ENCODE measurements at regions not wholly inside any gene's neighbourhood (a gene's known extent, or its start where the extent isn't known, plus 50 kb on each side); places are given as distances from the start of the nearest gene placed in this dataset.

GRCh38 chr12:115758877-115759620, 518.4 kb downstream of the MED13L start:
- DNase-seq: no peak

DNA sequence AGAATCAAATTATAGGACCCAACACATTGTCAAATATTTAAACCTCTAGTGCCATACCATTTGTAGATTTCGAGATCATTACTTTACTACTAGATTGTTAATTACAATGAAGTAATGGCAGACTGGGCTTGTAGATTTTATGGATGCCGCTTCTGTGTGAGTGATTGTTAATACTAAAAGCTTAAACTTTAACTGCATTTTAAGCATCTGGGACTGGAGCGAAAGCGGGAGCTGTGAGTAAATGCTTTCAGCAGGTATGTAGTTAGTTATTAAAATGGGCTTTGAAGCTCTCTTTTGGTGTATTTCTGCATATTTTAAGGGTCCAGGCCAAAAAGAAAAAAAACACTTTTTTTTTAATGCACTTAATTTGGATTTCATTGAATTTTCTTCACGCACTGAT, 519.3 kb downstream of the MED13L start:
- DNase-seq: no peak

GRCh38 chr12:115756804-115757203, 520.7 kb downstream of the MED13L start:
- no peak for DNase-seq

DNA sequence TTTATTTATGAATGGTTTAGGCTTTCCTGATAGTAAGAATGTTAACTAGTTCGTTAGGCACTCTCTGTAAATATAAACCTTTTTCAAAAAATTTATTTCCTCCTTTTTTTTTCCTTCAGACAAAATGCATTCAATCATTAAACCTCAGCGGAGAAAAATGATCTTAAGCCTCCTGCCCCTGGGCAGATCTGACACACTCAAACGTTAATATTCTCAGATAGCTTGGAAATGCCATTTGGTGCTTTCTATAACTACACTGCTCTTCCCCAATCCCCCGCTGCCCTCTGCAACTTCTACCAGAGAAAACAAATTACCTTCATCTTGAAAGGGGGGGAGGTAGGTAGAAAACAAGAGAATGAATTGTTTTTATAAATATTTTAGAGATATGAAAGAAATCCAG, 521.2 kb downstream of the MED13L start:
- DNase-seq: no peak

GRCh38 chr12:115755725-115756085, 521.8 kb downstream of the MED13L start:
- DNase-seq: no peak

DNA sequence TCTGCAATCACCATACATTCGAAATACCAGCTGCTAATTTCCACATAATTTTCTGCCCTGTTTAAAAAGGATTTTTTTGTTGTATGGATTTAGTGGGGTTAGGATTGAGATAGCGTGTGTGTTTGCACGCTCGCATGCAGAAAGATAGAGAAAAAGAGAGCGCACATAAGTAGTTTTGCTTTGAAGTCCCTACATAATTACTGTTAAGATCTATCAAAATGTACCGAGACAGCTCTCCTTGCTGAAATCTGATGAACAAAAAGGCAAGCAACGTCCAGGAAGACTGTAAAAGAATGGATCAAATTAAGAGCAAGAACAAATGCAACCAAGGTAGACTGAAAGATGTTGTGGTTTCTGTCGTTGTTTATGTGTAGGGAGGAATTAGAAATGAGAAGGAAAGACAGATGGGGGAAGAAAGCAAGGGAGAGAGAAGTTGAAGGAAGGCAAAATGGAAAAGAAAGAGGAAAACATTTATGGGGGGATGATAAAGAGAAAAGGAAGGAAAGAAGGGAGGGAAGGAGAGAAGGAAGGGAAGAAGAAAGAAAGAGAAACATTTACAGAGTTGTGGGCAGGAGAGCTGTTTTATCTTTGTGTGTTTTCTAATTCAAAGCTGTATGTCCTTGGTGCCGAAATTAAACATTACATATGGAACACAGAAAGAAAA, 522.3 kb downstream of the MED13L start:
- DNase-seq: no peak

GRCh38 chr12:115752913-115753726, 524.4 kb downstream of the MED13L start:
- peak; percentile 60 for DNase-seq

DNA sequence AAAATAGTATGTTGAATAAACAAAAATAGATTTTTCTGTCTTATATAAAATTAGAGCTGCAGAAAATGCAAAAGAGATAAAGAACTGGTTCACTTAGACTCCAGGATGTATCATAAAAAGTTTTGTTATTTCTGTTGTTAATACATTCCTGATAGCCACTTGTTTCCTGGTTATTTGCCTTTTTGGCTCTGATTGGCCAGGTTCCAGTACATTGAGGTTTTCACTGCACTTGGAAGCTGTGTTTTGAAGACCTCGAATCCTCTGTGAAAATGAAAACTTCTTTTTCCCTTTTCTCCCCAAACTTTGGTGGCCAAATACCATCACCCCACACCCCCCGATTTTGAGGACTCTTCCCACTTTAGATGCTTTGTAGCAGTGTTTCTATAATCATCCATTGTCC, 525.3 kb downstream of the MED13L start:
- DNase-seq: peak; percentile 29

DNA sequence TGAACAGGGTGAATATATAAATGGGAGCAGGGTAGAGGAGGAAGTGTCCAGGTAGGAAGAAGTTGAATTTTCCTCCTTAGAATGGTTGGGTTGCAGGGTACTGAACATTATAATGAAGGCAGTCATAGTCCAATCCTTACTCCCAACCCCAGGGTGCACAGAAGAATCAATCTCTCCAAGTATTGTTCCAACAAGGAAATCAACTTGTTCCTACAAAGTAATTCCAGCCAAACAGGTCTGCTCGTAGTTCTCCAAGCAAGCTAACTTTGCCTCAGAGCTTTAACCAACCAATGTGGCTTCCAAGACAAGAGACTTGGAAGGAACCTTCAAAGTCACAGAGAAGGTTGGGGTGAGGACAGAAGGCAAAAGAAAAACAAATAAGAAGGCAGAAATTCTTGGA, 527.2 kb downstream of the MED13L start:
- no peak for DNase-seq

DNA sequence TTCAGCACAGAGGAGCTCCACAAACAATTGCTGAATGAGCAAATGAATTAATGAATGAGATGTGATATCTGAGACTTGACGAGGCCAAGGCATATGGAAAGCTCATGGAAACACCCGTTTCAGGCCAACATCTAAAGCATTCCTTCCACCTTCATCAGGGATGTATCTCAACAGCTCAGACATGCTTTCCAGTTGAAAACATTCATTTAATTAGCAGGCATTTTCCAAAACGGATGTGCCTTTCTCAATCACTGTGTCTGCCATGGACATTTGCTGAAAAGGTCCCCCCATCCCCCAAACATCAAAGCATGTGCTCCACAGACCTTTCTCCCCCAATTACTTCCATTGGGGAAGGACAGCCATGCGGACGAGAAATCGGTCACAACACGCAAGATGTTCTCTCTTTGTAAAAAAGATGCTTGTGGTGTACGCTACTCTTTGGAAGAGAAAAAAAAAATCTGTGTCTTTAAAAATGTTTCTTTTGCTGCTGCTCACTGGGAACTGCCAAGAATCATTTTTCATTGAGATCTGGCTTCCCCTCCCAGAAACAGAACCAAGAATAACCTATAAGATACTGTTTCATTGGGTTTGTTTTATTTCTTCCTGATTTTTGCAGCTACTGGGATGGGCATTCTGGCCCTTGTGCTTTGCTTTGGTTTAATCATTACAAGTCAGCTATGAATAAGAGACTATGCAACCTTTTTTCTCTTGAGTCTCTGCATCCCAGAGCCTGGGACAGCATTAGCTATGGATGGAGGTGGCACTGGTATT, 528.2 kb downstream of the MED13L start:
- no peak for DNase-seq

GRCh38 chr12:115740586-115741155, 536.8 kb downstream of the MED13L start:
- DNase-seq: no peak

DNA sequence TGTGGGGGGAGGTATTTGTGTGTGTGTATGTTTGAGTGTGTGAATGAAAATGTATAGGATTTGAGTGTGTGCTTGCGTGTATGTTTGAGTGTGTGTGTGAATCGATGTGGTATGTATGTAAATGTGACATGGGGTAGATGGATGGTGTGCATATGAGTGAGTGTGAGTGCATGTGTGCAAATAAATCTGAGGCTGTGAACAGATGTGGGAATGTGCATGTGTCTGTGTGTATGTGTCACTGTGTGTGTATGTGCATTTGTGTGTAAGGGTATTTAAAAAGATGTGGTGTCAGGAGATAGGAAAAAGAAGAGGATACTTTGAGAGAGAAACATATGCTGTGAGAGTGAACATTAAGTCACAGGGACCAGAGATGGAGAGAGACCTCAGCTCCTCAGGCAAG, 539.6 kb downstream of the MED13L start:
- no peak for DNase-seq

- DNase-seq: no peak
Observed at GRCh38 chr12:115736360-115736759, 541.1 kb downstream of the MED13L start.

- no peak for DNase-seq
Observed at GRCh38 chr12:115730975-115731541, 546.4 kb downstream of the MED13L start.

DNA sequence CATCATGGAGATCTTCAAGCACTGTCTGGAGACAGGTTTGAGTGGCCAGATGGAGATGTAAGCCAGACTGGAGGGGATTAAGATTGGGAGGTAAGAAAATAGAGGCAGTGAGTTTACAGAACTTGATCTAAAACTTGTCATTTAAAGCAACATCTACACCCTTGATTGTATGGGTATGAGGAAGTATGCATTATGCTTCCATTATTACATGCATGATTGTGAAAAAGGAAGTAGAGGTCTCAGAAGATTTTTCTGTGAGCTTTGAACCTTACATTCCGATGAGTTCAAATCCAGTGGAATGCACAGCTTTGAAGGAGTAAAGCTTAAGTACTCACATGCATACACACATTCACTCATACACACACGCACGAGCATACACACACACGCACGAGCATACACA, 550.8 kb downstream of the MED13L start:
- DNase-seq: no peak

- no peak for DNase-seq
Observed at GRCh38 chr12:115722181-115722580, 555.3 kb downstream of the MED13L start.

DNA sequence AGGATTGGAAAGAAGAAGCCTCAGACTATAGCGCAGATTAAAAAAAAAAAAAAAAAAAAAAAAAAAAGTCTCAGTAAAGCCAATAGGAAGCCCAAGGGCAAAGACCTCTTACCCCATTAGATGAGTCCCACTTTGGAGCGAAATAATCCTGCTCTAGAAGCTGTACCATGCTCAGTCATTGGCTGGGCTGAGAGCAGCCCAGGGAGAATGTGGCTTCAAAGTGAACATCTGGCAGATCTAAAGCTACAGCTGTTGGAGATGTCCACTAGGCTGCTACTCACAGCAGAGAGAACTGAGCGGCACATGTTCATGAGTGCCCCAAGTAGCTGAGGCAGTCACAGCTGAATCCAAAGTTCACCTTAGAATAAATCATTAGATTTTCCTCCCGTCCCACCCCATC, 560.9 kb downstream of the MED13L start:
- no peak for DNase-seq

DNA sequence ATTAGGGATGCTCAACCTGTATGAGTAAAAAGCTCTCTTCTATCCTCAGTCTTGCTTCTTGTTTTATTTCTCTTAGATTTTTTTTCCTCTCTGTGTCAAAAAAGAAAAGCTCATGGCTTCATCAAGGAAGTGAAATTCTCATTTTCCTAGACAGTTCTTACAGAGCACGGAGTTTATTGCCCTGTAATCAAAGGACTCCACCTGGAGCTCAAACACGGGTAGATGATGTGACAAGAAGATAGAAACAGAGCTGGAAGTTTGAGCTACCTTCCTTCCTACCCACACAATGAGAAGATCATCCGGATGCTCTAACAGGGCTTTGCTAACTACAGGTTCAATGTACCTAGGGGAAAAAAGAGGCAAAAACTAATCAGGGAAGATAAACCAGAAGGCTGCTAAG, 564.8 kb downstream of the MED13L start:
- no peak for DNase-seq

GRCh38 chr12:115710104-115710564, 567.4 kb downstream of the MED13L start:
- DNase-seq: peak; percentile 69

- DNase-seq: peak; percentile 30
Observed at GRCh38 chr12:115709540-115710011, 567.9 kb downstream of the MED13L start.

- no peak for DNase-seq
Observed at GRCh38 chr12:115708801-115709200, 568.7 kb downstream of the MED13L start.

Data from fibroblast of skin of back (primary cell).